Endothelial cell of umbilical vein (primary cell): ENCODE measurements at regions not wholly inside any gene's neighbourhood (a gene's known extent, or its start where the extent isn't known, plus 50 kb on each side); places are given as distances from the start of the nearest gene placed in this dataset.

Experiments
- BruUV-seq: library from RNA; stranded (reverse); fragments of 400-500 nt; replicated peaks from 2 replicates; lab custom pipeline; 2021; lab: Mats Ljungman, UMichigan
- CTCF ChIA-PET: fragments of 300-600, 350-600 bp; sonication (Branson Sonifier 250); formaldehyde crosslinking; loops from one replicate; lab custom pipeline; 2021; ENCODE audit warnings: antibody characterized with exemption, inconsistent platforms; lab: Charles Lee
- POLR2A ChIA-PET: fragments of 300-600, 350-600 bp; sonication (Branson Sonifier 250); formaldehyde crosslinking; loops from one replicate; lab custom pipeline; 2021; ENCODE audit warnings: antibody characterized with exemption, inconsistent platforms; lab: Charles Lee
- DNase-seq: peaks from one replicate; pipeline ENCODE4 v3.0.0-alpha.2; 2011; ENCODE audit warnings: low read depth, low spot score
- FAIRE-seq: peaks from 2 replicates; lab custom pipeline; 2011; peaks lifted over from hg19 to GRCh38; lab: Jason Lieb, UNC
- H2AFZ ChIP-seq: 2 replicates; pipeline ENCODE4 v1.6.0; 2012; ENCODE audit warnings: low read depth, low read length, control low read depth, inconsistent platforms
- H3K27ac ChIP-seq: 2 replicates; pipeline ENCODE4 v1.5.1; 2011; ENCODE audit warnings: low read depth, mild to moderate bottlenecking, control low read depth, low read length, moderate library complexity; ENCODE audit not compliant: insufficient read depth
- H3K27me3 ChIP-seq, 2 experiments: 2 replicates each; pipeline versions ENCODE4 v1.6.0 to v1.6.1; 2011; ENCODE audit warnings: low read length in 2 of 2, mixed read lengths in 1 of 2; ENCODE audit not compliant: control insufficient read depth in 2 of 2, insufficient read depth in 2 of 2
- H3K36me3 ChIP-seq, 2 experiments: 2 replicates in 1 of 2; 3 replicates in 1 of 2; pipeline ENCODE4 v1.5.1; 2011; ENCODE audit warnings: low read length in 2 of 2, mild to moderate bottlenecking in 1 of 2, moderate library complexity in 1 of 2; ENCODE audit not compliant: control insufficient read depth in 2 of 2, insufficient read depth in 2 of 2; ENCODE audit errors: extremely low read depth in 1 of 2
- H3K4me1 ChIP-seq: 3 replicates; pipeline ENCODE4 v1.5.1; 2011; ENCODE audit warnings: mild to moderate bottlenecking, low read length; ENCODE audit not compliant: control insufficient read depth, insufficient read depth; ENCODE audit errors: extremely low read depth
- H3K4me2 ChIP-seq: 2 replicates; pipeline ENCODE4 v1.6.1; 2011; ENCODE audit warnings: low read length, control low read depth, mixed read lengths; ENCODE audit not compliant: insufficient read depth
- H3K4me3 ChIP-seq, 3 experiments: fragments of 200-600 bp in 1 of 3; sonication (generic), shearing (Covaris generic) in 1 of 3; replicated peaks in 1 of 3; 2 replicates each; pipeline ENCODE4 v1.5.1; 2011 to 2016; ENCODE audit warnings: control low read depth in 3 of 3, low read length in 3 of 3, mild to moderate bottlenecking in 2 of 3, inconsistent platforms in 1 of 3, low read depth in 1 of 3, moderate library complexity in 1 of 3; ENCODE audit not compliant: insufficient read depth in 1 of 3
- H3K79me2 ChIP-seq: 2 replicates; pipeline ENCODE4 v1.6.0; 2012; ENCODE audit warnings: low read length, inconsistent platforms; ENCODE audit not compliant: control insufficient read depth, insufficient read depth
- H3K9ac ChIP-seq: replicated peaks from 2 replicates; pipeline ENCODE3; 2011; ENCODE audit warnings: low read length, control low read depth; ENCODE audit not compliant: insufficient read depth; ENCODE audit errors: extremely low read depth
- H3K9me1 ChIP-seq: replicated peaks from 3 replicates; pipeline ENCODE4 v1.6.0; 2011; ENCODE audit warnings: mild to moderate bottlenecking, low read length; ENCODE audit not compliant: control insufficient read depth, insufficient read depth; ENCODE audit errors: extremely low read depth
- H3K9me3 ChIP-seq: replicated peaks from 2 replicates; pipeline ENCODE4 v1.5.1; 2012; ENCODE audit warnings: low read length, inconsistent platforms; ENCODE audit not compliant: control insufficient read depth, insufficient read depth
- H4K20me1 ChIP-seq: replicated peaks from 2 replicates; pipeline ENCODE3; 2011; ENCODE audit warnings: mild to moderate bottlenecking, low read length; ENCODE audit not compliant: control insufficient read depth, insufficient read depth; ENCODE audit errors: extremely low read depth
- CTCF ChIP-seq, 2 donors: IDR thresholded peaks; 1 replicate in 1 of 2; 2 replicates in 1 of 2; pipeline ENCODE4 v1.5.1; 2011; ENCODE audit warnings: low read length in 2 of 2, mild to moderate bottlenecking in 2 of 2, moderate library complexity in 2 of 2, control low read depth in 1 of 2, inconsistent platforms in 1 of 2, low read depth in 1 of 2; ENCODE audit not compliant: insufficient read depth in 1 of 2; ENCODE audit errors: extremely low read depth in 1 of 2
- EZH2 ChIP-seq: IDR thresholded peaks from 2 replicates; pipeline ENCODE4 v1.6.1; 2012; ENCODE audit warnings: borderline replicate concordance, low read depth, mild to moderate bottlenecking, moderate library complexity, low read length, inconsistent platforms; ENCODE audit not compliant: severe bottlenecking
- FOS ChIP-seq: IDR thresholded peaks from 2 replicates; pipeline ENCODE4 v1.6.1; 2011; ENCODE audit warnings: mild to moderate bottlenecking, low read length, moderate library complexity, borderline replicate concordance; ENCODE audit not compliant: insufficient read depth
- GATA2 ChIP-seq: IDR thresholded peaks from 2 replicates; pipeline ENCODE4 v1.7.0; 2011; ENCODE audit warnings: low read depth, mild to moderate bottlenecking, moderate library complexity, mixed read lengths, low read length; ENCODE audit not compliant: insufficient read length, insufficient read depth
- JUN ChIP-seq: IDR thresholded peaks from 2 replicates; pipeline ENCODE4 v1.6.1; 2011; ENCODE audit warnings: borderline replicate concordance, low read depth; ENCODE audit not compliant: insufficient read length, insufficient read depth
- MYC ChIP-seq: IDR thresholded peaks from one replicate; pipeline ENCODE4 v1.6.1; 2011; ENCODE audit warnings: mild to moderate bottlenecking, low read depth, low read length
- dilution Hi-C: fragments of 300-500 bp; cut with MboI; formaldehyde crosslinking; loops from one replicate; pipeline ENCODE4 v1.15.0; 2019; ENCODE audit warnings: low sequenced_read_pairs; ENCODE audit not compliant: extremely low pct_ligation_motif_present
- intact Hi-C: fragments of 100-400 bp; cut with micrococcal nuclease; formaldehyde crosslinking; loops from one replicate; pipeline ENCODE4 v1.10.0; 2022

GRCh38 chr6:126117251-126117650 lies 130.9 kb downstream of the TRMT11 start:
- H3K4me1 ChIP-seq, result no peaks in the 10 kb centered on the region
- no peaks in the 10 kb centered on the region for H4K20me1 ChIP-seq
- no peak overlapping the region for H3K9ac ChIP-seq
- ChIA-PET POLR2A (no interaction called here), CTCF (no interaction called here)
- no peaks in the 10 kb centered on the region for H3K79me2 ChIP-seq
- no peak for TF ChIP-seq CTCF (IDR thresholded peaks at IDR 0.05; ENCODE audit: extremely low read depth in 1 of 2, insufficient read depth in 1 of 2, low read depth in 1 of 2, low read length in 2 of 2)
- TF ChIP-seq FOS, result no peak
- TF ChIP-seq GATA2, result no peak
- no peak for TF ChIP-seq JUN
- no peak for TF ChIP-seq EZH2
- no peak for TF ChIP-seq MYC
- H3K36me3 ChIP-seq, result no peaks in the 10 kb centered on the region
- H3K9me3 ChIP-seq, result no peaks in the 10 kb centered on the region
- dilution Hi-C loops (no loop called here), intact Hi-C loops (no loop called here)
- BruUV-seq, result no TSS peak
- H3K27me3 ChIP-seq, result no peaks in the 10 kb centered on the region
- no peaks in the 10 kb centered on the region for H3K9me1 ChIP-seq
- H3K27ac ChIP-seq, result no peak overlapping the region
- no peak for FAIRE-seq
- no peak for DNase-seq
- H3K4me2 ChIP-seq, result no peak overlapping the region
- no peak overlapping the region for H3K4me3 ChIP-seq
- H2AFZ ChIP-seq, result no peak overlapping the region
